ENCODE measurements at regions not wholly inside any gene's neighbourhood (a gene's known extent, or its start where the extent isn't known, plus 50 kb on each side); places are given as distances from the start of the nearest gene placed in this dataset.

DNA sequence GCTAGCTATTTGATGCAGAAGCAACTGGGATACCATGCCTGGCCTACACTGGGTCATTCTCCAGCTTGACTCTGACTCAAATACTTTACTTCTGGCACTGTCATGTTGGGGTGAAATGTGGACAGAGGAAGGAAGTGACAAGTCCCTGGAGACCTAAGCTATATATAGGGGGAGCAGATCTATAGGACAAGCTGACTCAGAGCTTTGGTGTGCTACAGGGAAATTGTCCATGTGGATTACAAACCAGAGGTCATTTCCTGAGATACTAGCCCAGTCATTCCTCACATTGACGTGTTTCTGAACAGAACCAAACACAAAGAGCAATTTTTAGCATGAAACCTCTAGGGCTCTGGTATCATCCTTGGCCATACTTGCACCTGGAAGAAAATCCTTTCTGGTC lies 531.6 kb upstream of the CLINT1 start:
- DNase-seq, result no peak

DNA sequence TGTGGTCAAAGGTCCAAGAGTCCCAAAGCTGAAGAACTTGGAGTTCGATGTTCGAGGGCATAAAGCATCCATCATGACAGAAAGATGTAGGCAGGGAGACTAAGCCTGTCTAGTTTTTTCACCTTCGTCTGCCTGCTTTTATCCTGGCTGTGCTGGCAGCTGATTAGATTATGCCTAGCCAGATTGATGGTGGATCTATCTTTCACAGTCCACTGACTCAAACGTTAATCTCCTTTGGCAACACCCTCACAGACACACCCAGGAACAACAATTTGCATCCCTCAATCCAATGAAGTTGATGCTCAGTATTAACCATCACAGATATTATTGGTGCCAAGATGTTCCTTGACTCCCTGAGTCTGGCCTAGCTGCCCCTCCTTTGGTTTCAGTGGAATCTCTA lies 530.8 kb upstream of the CLINT1 start:
- DNase-seq, result no peak

DNA sequence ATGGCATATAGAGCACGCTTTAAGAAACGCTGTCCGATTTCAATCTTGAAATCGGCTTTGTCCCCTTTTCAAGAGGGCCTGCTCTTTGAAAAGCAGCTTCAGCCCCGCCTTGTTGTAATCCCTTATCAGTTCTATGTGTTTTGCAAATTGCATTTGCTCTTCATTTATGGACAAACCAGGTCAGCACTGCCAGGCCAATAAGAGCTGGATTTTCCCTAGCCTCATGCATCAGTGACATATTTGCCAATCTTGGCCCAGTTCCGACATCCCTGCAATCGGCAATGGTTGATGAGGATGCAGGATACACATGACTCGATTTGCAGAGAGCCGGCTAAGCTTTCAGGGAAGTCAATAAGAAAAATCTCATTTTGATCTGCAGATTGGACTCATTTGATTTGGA lies 529.1 kb upstream of the CLINT1 start:
- no peak for DNase-seq

DNA sequence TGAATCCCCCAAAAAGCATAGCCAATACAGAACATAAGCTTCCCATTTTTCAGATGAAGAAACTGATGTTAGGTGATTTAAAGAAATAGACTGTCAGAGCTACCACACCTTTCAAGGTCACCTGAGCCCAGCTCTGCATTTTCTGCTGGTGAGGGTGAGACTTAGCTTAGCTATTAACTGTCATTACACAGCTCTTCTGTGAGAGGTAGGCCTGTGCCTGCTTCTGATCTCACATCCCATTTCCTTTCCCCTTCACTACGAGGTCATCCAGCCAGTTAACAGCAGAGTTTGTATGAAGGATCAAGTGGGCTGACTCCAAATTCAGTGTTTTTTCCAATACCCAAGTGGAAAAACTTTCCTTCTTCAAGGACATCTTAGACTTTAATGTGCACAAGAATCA lies 528.6 kb upstream of the CLINT1 start:
- no peak for DNase-seq

DNA sequence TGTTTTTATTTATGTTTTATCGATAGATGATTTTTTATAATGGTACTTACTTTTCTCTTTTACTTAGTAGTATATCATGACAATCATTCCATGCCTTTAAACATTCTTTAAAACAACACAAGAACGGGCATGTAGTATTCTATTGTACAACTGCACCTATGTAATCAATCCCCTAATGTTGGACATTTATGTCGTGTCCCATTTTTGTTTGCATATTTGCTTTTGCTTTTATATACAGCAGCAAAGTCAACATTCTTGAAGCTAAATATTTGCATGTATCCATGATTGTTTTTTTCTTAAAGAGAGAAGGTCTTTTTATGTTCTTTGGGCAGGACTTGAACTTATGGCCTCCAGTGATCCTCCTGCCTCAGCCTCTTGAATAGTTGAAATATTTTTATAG lies 527.0 kb upstream of the CLINT1 start:
- no peak for DNase-seq

DNA sequence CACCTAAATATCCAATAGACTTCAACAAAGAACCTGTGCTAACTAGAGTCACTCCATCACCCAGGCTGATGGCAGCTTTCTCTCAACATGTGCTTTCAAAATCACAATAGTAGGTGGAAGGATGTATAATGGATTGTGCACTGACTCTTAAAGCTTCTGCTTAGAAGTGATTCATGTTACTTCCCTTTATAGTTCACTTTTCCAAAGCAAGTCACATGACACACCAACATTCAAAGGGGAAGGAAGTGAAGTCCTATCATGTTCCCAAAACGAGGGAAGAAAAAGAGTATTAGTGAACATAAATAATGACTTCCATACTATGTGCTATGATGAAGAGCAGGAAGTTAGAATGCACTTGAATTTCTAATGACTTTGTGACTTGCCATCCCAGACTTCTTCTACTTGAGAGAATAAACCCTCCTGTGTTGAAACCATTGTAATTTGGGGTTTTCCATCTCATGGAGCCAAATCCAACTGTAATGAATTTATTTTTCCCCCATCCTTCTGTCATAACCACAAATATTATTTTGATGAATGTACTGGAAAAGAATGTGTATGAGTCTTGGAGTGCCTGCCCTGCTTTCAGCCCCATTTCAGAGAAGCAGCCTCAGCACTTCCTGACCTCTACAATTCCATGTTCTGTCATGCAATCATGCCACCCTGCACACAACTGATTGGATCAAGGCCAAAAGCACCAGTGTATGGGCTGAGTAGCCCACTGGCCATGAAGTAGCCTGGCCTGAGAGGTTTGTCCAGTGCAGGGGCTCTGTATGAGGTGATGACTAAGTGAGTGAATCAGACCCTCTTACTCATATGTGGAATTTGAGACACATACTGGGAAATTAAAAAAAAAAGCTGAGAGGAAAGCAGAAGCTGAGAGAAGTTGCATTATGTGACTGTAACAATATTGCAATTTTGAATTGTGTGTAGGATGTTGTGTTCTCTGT lies 525.9 kb upstream of the CLINT1 start:
- DNase-seq, result no peak

DNA sequence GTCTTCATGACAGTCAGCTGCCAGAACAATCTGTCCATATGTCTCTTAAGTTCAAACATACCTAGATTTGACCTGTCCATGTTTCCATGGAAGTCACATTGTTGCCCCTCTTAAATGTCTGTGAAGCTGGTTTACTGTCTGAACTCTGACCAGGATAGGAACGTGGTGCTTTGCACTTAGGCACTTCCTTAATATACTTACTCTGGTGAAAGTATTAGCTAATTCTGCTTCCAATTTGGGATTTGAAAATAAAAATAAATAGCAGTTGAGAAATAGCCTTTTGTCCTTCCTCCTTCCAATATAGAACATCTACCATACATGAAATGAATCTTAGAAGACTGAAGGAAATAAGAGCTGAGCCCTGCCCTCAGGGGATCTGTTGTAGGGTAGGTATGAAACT lies 524.5 kb upstream of the CLINT1 start:
- no peak for DNase-seq

DNA sequence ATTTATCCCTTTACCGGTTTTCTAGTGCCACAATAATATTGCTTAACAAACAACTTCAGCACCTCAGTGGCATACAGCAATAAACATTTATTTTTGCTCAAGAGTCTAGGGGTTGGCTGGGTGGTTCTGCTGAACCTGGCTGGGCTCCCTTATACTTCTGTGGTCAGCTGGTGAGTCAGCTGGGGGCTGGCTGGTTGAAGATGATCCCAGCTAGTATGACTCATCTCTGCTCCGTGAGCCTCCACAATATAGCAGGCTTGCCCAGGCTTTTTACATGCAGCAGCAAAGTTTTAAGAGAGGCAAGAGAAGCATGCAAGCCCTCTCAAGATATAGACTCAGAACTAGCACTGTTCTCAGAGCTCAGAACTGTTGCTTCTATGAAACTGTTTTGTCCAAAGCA lies 523.5 kb upstream of the CLINT1 start:
- no peak for DNase-seq

DNA sequence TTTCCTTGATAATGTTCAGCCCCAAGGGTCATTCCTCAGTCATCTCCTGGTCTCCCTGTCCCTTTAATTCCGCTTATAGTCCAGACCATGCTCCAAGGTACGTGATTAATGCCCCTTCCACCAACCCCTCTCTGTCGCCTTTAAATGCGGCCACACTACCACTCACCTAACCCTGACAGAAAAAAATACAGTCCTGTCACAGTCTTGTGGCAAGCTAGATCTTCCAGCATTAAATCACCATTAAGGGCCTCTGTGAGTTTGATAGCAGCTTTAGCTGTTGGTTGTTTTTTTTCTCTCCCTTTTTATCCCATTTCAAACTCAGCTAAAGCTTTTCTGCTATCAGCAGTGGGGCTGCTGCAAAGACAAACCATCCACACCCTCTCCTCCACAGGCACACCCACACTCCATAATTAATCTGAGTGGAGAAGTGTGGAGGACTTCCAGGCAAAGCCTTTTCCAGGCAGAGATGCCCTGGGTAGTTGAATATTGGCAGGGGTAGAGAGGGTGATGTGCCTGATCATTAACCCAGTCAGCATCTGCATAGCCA lies 522.7 kb upstream of the CLINT1 start:
- DNase-seq, result no peak

DNA sequence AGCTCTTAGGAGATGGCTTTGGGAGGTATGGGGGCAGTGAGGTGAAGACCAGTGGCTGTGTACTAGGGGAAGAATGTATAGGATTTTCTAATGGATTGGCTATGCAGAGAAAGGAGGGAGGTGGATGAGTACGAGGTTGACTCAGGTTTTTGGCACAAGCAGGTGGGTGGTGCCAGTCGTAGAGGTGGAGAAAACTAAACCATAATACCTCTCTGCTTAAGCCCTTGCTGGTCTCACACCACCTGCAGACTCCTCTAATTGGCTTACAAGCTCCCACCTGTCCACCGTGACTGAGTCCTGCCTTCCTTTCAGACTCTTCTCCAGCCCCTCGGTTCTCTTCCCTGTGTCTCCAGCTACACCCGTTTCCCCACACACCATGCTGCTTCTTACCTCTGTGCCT lies 521.7 kb upstream of the CLINT1 start:
- no peak for DNase-seq

DNA sequence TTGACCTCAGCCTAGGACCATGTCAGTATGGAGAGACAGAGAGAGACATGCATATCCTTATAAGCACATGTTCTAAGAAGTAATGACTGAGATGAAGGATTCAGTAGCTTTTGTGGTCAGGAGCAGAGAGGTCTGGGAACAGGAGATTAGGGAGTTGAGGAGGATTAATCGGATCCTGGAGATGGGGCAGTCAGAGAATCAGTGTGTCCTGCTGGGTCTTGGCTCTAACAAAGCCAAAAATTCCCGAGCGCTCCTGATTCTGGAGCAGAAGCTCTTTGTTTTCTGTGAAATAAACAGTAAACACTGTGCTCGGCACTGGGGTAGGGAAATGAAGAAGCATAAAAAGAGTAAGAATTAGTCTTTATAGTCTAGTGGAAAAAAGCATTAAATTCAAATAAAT lies 520.0 kb upstream of the CLINT1 start:
- DNase-seq, result no peak

DNA sequence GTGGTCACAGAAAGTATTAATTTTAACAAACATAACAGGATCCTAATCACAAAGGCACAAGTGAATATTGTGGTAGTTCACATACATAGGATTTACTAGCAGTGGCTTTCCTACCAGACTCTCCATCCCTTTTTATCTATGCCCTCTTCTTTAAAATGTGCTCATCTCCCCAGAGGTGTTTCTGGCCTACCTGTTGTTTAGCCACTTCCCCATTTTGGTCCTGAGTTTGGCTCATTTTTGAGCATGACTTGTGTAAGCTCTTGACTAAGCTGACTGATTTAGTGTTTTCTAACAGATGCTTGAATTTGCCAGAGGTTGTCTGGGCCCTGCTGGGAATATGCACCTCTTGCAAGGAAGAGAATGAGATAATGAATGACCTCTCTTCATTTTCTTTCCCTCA lies 517.7 kb upstream of the CLINT1 start:
- no peak for DNase-seq

DNA sequence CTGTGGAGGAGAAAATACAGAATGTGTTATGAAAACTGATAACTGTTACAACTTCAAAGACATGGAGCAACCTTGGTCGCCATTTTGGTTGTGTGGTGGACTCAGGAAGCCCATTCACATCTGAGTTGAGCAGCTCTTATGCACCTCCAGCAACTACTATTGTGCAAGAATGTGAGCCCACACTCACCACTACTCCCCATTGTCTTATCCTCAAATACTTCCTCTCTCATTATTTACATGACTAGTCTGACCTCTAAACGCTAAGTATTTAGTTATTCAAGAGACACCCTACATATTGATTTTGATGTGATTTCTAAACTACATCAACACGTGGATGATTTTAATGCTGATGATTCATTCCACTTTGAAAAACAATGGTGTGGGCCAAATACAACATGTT lies 516.6 kb upstream of the CLINT1 start:
- no peak for DNase-seq

DNA sequence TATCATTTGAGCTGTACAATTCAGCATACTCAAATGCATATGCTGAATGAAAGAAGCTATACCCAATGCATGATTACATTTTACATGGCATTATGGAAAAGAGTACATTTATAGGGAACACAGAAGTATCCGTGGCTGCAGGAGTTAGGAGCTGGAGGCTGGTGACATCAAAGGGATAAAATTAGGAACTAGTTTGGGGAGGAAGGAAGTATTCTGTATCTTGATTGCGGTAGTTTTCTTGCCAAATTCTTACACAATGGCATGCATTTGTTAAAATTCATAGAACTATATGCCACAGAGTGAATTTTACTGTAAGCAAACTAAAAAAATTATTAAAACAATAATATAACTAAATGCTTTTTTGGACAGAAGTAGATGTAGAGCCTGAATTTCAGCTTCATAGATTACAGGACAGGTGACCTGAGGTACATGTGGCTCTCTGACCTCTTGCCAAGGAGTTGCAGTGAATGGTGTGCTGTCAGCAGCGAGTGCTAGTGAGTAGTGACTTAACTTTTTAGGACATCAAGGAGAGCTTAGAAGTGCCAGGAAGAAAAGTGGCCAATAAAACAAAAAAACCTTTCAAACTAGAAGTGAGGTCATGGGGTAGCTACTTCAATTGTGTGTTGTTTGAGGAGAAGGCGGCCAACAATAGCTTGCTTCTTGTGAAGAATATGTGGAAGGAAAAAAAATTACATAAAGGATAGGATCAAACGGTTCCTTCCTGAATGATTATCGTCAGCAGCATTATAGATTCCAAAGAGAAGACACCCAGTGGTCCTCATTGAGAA lies 514.9 kb upstream of the CLINT1 start:
- no peak for DNase-seq

DNA sequence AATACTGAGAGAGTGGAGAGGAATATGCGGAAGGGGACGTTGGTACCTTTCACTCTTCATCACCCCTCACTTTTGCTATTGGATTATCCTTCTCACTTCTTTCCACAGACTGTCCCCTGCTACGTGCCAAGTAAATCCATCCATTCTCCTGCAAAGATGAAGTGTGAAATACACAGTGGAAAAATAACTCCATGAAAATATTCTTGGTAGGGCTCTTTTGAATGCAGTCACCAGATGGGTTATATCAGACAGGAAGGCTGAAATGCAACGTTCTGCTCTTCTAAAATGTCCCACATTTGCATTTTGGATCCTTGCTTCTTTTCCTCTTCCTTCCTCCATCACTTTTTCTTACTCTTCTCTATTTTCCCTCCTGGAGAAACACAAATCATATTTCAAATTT lies 510.3 kb upstream of the CLINT1 start:
- no peak for DNase-seq

DNA sequence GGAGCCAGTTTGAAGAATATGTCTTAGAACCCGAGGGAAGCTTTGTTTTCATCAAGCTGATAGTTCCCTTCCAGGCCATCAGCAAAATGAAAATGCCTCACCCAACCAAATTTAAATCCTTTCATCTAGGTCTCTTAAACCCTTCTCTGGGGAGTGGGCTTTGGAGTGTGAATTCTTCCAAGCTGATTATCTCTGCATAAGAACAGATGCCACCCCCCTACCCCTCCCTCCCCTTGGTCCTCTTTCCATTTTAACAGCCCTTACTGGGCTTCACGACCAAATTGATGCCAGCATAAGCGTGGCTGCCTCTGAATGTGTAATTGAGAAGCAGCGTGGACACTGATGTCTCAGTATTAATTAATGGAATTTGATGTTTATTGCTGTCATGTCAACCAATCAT lies 509.7 kb upstream of the CLINT1 start:
- no peak for DNase-seq

DNA sequence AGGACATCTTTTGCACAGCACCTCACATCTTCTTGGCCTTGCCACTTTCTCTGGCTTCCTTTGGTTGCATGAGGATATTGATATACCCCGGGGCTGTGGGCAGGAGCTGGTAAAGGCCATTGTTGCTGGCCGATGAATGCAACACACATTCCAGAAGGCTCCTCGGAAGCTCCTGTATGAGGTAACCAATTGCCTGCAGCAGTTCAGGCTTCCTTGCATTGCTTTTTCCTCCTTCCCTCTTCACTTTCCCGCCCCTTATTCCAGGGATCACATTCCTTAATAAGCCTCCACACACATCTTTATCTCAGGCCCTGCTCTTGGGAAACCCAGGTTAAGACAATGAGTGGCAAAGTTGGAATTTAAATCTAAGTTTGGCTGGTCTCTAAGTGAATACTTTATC lies 505.4 kb upstream of the CLINT1 start:
- no peak for DNase-seq

DNA sequence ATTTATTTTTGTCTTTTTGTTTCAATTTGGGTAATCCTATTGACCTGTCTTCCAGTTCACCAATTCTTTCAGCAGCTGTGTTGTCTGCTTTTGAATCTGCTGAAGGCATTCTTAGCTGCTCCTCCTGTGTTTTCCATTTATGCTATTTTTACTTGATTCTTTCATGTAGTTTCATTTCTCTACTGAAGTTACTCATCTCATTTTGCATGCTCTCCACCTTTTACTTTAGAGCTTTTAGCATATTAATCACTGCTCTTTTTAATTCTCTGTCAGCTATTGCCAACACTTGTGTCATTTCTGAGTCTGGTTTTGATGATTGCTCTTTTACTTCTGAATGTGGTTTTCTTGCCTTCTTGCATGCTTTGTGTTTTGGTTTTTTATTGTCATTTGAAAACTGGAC lies 496.0 kb upstream of the CLINT1 start:
- no peak for DNase-seq

DNA sequence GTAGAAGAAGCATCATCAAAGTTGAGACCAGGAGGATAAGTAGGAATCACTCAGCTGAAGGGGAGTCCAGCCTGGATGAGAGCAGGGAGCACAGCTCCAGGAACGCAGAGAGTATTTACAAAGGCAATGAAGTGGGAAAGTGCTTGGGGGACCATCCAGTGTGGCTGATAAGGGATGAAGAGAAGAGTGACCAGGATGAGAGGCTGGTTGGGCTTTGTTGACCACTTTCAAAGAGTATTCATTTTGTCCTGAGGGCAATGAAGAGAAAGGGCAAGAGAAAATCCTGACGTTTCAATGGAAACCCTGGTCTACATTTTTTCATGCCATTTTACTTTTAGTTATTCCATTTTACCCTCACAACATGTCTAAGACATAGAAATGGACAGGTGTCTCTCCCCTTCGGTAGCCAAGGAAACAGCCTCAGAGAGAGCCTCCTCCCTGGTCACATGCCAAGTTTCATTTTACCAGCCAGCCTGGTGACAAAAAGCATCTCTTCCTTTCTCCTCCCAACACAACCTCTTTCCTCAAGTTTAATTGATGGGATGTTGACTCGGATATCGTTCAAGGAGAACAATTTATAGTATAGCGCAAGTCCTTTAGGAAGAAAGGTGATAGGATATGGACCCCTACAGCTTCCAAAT lies 492.7 kb upstream of the CLINT1 start:
- DNase-seq, result no peak

DNA sequence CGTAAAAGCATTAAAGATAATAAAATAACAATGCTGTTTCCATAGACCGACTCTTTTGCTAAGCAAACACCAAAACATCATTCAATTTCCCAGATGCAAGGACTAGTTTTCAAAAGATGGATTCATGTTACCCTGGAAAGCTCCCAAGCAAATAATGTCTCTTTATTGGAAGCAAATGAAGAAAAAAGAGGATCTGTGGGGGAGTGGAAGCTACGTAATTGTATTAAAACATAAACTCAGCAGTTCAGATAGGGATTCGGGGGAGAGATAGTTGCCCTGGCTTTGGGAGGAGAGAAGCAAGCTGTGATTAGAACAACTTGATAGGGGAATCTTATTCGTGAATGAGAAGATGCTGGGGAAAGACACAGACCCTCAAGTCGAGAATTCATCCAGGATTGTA lies 491.0 kb upstream of the CLINT1 start:
- DNase-seq, result no peak

DNA sequence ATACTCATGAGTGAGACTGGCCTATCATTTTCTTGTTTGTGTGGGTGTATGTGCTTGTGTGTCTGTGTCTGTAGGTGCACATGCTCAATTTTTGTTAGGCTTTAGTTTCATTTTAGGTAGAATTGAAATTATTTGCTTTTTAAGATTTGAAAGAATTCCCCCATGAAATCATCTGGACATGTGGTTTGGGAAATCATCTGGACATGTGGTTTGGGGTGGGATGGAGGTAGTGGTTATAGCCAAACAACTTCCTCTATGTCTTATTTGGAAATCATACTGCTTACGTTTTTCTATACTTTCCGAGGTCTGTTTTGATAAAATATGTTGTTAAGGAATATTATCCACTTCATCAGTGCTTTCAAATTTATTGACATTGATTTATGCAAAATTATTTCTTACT lies 485.4 kb upstream of the CLINT1 start:
- no peak for DNase-seq

DNA sequence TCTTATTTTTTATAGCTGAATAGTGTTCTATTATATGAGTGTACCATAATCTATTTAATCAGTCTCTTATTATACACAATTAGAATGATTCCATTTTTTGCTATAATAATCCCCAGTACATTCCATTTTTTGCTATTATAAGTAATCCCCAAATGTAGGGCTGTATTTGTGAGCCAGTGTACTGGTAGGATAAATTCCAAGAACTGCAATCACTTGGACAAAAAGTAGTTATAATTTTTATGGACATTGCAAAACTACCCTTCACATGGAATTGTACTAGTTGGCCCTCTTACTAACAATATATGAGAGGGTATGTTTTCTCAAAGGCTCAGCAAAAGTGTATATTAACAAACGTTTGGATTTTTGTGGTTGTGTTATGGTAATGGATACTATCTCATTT lies 481.7 kb upstream of the CLINT1 start:
- no peak for DNase-seq

DNA sequence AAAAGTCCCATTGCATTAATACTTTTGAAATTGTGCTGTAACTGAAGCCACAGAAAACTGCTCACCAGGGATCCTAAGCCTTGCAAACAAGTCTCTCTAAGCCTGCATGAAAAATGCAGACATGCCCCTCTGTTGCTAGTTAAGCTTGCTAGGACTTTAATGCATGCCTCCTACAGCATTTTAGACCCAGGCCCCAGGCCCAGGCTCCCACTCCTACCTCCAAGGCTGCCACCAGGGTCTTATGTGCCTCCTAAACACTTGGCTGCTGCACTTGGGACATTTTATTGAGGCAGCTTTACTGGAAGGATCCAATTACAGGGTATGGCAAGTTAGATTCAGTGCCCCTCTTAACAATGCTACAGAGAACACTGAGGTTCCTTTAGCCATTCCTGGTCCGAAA lies 467.3 kb upstream of the CLINT1 start:
- no peak for DNase-seq

DNA sequence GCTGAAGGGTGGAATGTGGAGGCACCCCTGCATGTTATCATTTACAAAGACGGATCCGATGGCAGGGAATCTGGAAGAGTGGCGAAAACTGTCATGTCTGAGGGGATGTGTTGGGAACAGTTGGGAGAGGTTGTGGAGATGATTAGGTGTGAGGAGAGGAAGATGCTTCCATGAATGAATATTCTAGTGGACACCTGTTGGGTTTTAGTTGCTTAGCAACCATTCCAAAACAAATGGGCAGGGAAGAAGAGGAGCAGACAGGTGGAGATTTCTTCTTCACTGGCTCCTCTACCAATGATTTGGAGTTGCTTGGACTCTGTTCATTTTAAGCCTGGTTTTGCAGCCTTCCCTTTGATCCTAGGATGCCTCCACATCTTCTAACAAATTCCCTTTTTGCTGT lies 465.3 kb upstream of the CLINT1 start:
- no peak for DNase-seq

Measured in activated CD4-positive, alpha-beta T cell treated with anti-CD3 and anti-CD28 coated beads for 1 hour (primary cell).